NCI-H69 (cell line): ENCODE measurements at regions not wholly inside any gene's neighbourhood (a gene's known extent, or its start where the extent isn't known, plus 50 kb on each side); places are given as distances from the start of the nearest gene placed in this dataset.

Experiments
- DNase-seq: peaks from one replicate; lab custom pipeline; 2025; lab: John Stamatoyannopoulos, UW

- no peak for DNase-seq
Observed at GRCh38 chrY:8393246-8393645, 944.0 kb upstream of the TSPY4 start.

GRCh38 chrY:8422906-8423305 lies 914.4 kb upstream of the TSPY4 start:
- no peak for DNase-seq

GRCh38 chrY:8426433-8426832 lies 910.8 kb upstream of the TSPY4 start:
- no peak for DNase-seq

- no peak for DNase-seq
Observed at GRCh38 chrY:8437510-8437909, 899.8 kb upstream of the TSPY4 start.

- no peak for DNase-seq
Observed at GRCh38 chrY:8442097-8442496, 895.2 kb upstream of the TSPY4 start.

- no peak for DNase-seq
Observed at GRCh38 chrY:8452963-8453362, 884.3 kb upstream of the TSPY4 start.

- no peak for DNase-seq
Observed at GRCh38 chrY:8466813-8467212, 870.5 kb upstream of the TSPY4 start.

GRCh38 chrY:8470249-8470648 lies 867.0 kb upstream of the TSPY4 start:
- no peak for DNase-seq

- no peak for DNase-seq
Observed at GRCh38 chrY:8479141-8479540, 858.1 kb upstream of the TSPY4 start.

GRCh38 chrY:8488955-8489354 lies 848.3 kb upstream of the TSPY4 start:
- DNase-seq = no peak

- no peak for DNase-seq
Observed at GRCh38 chrY:8489880-8490630, 847.2 kb upstream of the TSPY4 start.

- DNase-seq = no peak
Observed at GRCh38 chrY:8494396-8494795, 842.9 kb upstream of the TSPY4 start.

GRCh38 chrY:8495243-8495642 lies 842.0 kb upstream of the TSPY4 start:
- no peak for DNase-seq

GRCh38 chrY:8500888-8501287 lies 836.4 kb upstream of the TSPY4 start:
- no peak for DNase-seq

- no peak for DNase-seq
Observed at GRCh38 chrY:8533468-8533867, 803.8 kb upstream of the TSPY4 start.

GRCh38 chrY:8535704-8536103 lies 801.6 kb upstream of the TSPY4 start:
- no peak for DNase-seq

GRCh38 chrY:8536277-8536676 lies 801.0 kb upstream of the TSPY4 start:
- DNase-seq = no peak

GRCh38 chrY:8541306-8541705 lies 796.0 kb upstream of the TSPY4 start:
- no peak for DNase-seq

GRCh38 chrY:8544715-8545114 lies 792.5 kb upstream of the TSPY4 start:
- no peak for DNase-seq

- DNase-seq = no peak
Observed at GRCh38 chrY:8547931-8548330, 789.3 kb upstream of the TSPY4 start.

GRCh38 chrY:8551323-8551722 lies 785.9 kb upstream of the TSPY4 start:
- no peak for DNase-seq

- no peak for DNase-seq
Observed at GRCh38 chrY:8552168-8552805, 785.0 kb upstream of the TSPY4 start.

- no peak for DNase-seq
Observed at GRCh38 chrY:8553614-8554013, 783.6 kb upstream of the TSPY4 start.

- DNase-seq = no peak
Observed at GRCh38 chrY:8561385-8561784, 775.9 kb upstream of the TSPY4 start.
